Ammon's horn (tissue), 1 donor: ENCODE measurements at regions not wholly inside any gene's neighbourhood (a gene's known extent, or its start where the extent isn't known, plus 50 kb on each side); places are given as distances from the start of the nearest gene placed in this dataset.
"Not testable (repeated sequence)": the region's sequence is repeated elsewhere in the genome, so short reads cannot be mapped to it uniquely, and the experiment has no call there.

Experiments used
- DNase-seq: peaks from one replicate; pipeline ENCODE4 v3.0.0-alpha.2; 2016; ENCODE audit warnings: low spot score

GRCh38 chr18:30929718-30930117 lies 112.8 kb downstream of the DSC3 start:
- DNase-seq: no peak

GRCh38 chr18:30929065-30929464 lies 113.5 kb downstream of the DSC3 start:
- no peak for DNase-seq

DNA sequence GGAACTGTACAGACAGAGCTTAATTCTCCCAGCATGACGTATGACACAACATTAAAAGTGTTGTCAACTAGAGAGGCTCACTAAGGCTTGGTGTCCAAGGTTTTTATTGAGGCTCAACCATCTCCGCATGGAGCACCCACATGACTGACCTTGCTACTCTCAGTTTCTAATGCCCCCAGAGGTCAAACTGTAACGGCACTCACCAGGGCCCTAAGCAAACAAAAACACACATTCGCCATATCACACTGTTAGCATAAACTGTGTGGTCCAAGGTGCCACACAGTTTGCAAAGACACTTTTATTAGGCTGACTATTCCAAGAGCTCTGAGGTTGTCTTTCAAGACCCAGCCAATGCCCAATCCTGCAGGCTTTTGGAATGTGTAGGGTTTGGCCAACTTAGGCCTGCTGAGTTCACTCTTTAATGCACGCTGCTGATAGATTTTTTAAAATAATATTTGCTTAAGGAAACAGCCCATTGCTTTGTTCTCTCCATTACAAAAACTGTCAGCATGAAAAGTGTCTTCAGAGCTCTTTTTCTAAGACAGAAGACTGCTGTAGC lies 114.9 kb downstream of the DSC3 start:
- no peak for DNase-seq

DNA sequence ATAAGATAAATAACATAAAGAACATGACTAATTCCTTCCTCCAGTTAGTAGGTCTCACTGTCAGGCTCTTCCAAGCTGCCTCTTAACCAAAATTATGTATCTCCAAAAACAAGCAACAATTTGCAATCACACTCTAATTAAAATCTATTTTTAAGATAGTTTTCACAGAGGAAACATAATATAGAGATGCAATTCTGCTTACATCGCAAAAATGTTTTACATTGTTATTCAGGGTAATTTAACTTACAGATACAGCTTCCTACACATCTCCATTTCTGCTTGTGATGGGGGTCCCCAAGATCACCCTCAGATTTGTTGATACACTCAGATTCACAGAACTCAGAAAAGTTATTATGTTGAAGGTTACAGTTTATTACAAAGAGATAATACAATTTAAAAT lies 115.5 kb downstream of the DSC3 start:
- DNase-seq: no peak

DNA sequence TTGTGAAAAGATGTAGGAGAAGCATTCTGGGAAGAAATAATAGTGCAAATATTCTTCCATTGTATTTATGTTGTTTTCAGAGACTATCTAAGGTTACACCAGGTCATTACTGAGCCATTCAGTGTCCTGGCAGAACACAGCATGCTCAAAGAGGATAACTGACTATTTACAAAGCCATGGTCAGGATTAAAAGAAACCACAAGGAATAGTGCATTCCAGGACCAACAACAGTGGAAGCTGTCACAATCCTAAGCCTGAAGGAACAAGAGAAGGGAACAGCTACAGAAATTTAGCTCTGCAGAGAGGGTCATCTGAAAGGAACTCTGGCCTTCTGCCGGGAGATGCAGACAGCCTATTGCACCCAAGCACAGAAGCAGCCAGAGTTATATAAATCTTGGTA lies 116.7 kb downstream of the DSC3 start:
- no peak for DNase-seq

DNA sequence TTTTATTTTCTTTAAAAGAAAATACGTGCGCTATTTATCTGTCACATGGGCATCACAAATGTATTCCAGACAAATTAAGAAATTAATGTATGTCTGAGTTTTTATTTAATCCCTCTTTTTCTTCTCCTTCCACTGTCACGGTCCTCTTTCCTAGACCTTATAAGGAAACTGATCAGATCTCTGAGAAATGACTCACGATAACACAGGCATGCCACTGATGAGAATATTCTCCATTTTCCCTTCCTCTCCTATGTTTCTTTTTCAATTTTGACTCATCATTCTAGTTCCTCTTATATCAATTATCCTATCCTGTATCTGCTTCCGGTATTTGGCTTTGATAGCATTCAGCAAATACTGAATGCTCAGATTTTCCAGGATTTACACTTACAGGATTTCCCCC lies 121.8 kb downstream of the DSC3 start:
- no peak for DNase-seq

- DNase-seq: no peak
These were observed 122.2 kb downstream of the DSC3 start for GRCh38 chr18:30920351-30920750.

GRCh38 chr18:30917651-30918050 lies 124.9 kb downstream of the DSC3 start:
- DNase-seq: no peak

DNA sequence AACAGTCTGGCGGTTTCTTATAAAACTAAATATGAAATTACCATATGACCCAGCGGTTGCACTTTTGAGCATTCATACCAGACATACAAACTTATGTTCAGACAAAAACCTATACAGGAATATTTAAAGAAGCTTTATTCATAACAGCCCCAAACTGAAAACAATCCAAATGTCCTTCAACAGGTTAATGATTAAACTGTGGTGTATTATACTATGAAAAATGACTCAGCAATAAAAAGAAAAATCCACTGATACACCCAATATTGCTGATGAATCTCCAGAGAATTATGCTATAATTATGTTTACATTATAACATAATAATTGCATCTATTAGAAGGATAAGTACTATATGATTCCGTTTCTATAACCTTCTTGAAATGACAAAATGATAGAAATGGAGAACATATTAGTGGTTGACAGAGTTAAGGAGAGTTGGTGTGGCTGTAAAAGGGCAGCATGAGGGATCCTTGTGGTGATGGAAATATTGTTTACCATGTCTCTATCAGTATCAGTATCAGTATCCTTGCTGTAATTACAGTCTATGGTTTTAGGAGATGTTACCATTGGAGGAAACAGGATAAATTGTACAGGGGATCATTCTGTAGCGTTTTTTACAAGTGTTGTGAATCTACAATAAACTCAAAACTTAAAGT lies 127.1 kb downstream of the DSC3 start:
- DNase-seq: no peak

GRCh38 chr18:30908381-30908780 lies 134.2 kb downstream of the DSC3 start:
- DNase-seq: no peak

GRCh38 chr18:30903566-30903965 lies 139.0 kb downstream of the DSC3 start:
- DNase-seq: no peak

- DNase-seq: peak; percentile 71
These were observed 152.8 kb downstream of the DSC3 start for GRCh38 chr18:30889519-30890301.

DNA sequence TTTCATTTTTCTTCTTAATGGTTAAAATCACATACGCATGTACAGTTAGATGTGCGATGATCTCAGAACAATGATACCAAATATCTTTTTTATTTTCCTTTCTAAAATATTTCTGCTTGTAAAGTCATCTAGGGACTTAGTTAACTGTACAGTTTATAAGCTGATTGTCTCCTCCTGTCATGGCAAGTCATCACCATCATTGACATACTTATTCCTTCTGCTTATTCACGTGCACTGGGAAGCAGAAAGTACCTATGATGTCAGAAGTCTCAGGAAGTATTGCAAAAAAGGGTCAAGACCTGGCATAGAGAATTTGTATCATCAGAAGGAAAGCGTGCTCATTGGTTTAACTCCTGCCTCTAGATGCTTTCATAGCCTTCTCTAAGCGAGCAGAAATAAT lies 154.2 kb downstream of the DSC3 start:
- DNase-seq: no peak

DNA sequence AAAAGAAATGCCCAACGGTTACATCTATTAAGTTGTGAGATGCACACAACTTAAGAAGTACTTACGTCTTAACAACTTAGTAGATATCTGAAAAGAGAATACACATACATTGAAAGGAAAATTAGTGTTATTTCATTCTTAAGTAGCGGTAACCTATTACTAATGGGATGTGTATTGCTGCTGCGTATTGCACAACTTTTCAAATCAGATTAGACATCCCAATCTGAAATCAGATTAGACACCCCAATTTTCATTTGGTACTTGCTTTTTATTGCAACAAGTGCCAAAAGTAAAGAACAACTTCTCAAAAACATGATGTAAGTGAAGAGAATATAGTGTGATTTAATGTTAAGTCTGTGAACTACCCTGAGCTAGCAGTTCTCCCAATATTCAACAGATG lies 155.5 kb downstream of the DSC3 start:
- DNase-seq: no peak

DNA sequence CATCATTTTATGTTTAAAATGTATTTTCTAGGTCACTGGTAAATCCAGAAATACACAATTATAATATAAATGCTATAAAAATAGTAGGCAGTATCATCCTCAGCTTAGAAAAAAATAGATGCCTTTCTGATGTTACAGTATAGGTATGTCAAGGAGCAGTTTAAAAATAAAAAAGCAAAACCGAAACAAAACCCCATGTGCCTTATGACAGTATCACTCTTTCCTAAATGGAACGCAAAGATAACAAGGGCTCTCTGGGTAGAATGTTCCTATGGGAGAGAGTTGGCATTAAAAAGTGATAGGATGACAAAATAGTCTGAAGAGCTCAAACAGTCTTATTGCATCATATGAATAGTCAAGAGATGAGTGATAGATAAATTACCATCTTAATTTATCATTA lies 172.1 kb downstream of the DSC3 start:
- no peak for DNase-seq

- DNase-seq: peak; percentile 4
These were observed 179.6 kb downstream of the DSC3 start for GRCh38 chr18:30862900-30863299.

DNA sequence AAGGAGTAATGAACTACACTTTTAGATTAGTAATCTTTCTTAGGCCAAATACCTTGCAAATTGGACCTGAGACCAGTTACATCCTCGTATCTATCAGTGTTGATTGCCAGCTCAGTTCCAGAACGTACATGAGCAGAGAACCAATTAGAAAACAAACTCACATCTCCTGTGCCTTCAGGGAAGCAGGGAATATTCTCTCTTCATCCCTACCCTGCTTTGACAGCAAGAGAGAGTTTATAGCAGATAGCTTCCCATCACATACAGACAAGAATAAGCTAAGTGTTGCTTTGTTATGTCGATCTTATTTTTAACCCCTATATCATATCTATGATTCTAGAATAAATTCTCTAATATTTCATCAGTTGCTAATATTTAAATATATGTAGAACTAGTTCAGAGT lies 181.8 kb downstream of the DSC3 start:
- no peak for DNase-seq

- DNase-seq: no peak
These were observed 183.5 kb downstream of the DSC3 start for GRCh38 chr18:30859036-30859435.

GRCh38 chr18:30858560-30858959 lies 184.0 kb downstream of the DSC3 start:
- no peak for DNase-seq

- DNase-seq: no peak
These were observed 186.8 kb downstream of the DSC3 start for GRCh38 chr18:30855762-30856161.

DNA sequence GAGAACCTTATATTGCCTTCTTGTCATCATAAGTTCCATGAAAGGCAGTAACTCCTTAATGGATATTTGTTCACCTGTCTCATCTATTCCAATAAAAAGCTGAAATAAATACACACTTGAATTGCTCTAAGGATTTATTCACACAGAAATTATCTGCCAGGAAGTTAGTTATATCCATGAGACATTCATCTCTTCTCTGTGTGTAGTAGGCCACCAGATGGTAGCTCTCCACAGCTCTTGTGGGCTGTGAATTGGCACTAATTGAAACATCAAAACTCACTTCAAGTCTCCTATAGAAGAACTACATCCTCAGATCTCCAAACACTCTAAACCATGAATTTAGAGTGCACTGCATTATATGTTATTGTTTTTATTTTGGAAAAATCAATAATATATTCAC lies 189.6 kb downstream of the DSC3 start:
- DNase-seq: peak; percentile 7

DNA sequence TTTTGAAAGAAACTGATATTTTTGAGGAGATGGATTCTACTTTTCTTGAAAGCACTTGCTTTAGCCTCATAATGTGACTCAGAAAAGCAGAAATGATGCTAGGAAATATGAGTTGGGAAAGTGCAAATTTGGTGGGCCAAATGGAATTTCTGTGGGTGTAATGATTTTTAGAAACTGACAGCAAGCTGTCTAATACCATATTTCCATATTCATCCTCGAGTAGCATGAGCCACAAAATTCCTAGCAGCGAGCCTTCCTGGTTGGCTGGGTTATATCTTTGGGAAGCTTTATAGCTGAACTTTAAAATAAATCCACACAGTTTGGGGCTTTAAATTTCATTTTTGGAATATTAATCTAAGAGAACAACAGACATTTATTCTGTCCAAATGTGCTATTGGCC lies 190.0 kb downstream of the DSC3 start:
- peak; percentile 7 for DNase-seq

GRCh38 chr18:30839056-30839561 lies 203.4 kb downstream of the DSC3 start:
- not testable (repeated sequence) for DNase-seq
